OCI-LY7 (cell line): ENCODE measurements at regions not wholly inside any gene's neighbourhood (a gene's known extent, or its start where the extent isn't known, plus 50 kb on each side); places are given as distances from the start of the nearest gene placed in this dataset.

Source experiments
- BruUV-seq: library from RNA; stranded (reverse); fragments of 400-500 nt; replicated peaks from 2 replicates; lab custom pipeline; 2021; lab: Mats Ljungman, UMichigan
- CTCF ChIA-PET: fragments of 300-600 bp; sonication (Branson Sonifier 250); formaldehyde crosslinking; loops from one replicate; lab custom pipeline; 2022; ENCODE audit warnings: antibody characterized with exemption; ENCODE audit not compliant: unreplicated experiment; lab: Charles Lee
- POLR2A ChIA-PET: fragments of 300-600 bp; sonication (Branson Sonifier 250); formaldehyde crosslinking; loops from one replicate; lab custom pipeline; 2022; ENCODE audit warnings: antibody characterized with exemption; lab: Charles Lee
- DNase-seq: peaks from one replicate; pipeline ENCODE4 v3.0.0-alpha.2; 2015; ENCODE audit warnings: low spot score
- H2AFZ ChIP-seq: fragments of 200-600 bp; sonication (generic), shearing (Covaris generic); 2 replicates; pipeline ENCODE4 v1.6.1; 2014; ENCODE audit warnings: mild to moderate bottlenecking, antibody characterized with exemption, low read length, moderate library complexity
- H3K27ac ChIP-seq: fragments of 200-600 bp; sonication (generic); 2 replicates; pipeline ENCODE4 v1.5.1; 2014; ENCODE audit warnings: mixed run types, low read depth, mild to moderate bottlenecking, moderate library complexity, low read length, inconsistent platforms; ENCODE audit not compliant: poor library complexity, severe bottlenecking
- H3K36me3 ChIP-seq: fragments of 200-600 bp; sonication (generic); 2 replicates; pipeline ENCODE4 v1.6.1; 2014; ENCODE audit warnings: mild to moderate bottlenecking, antibody characterized with exemption, low read length, moderate library complexity, mixed read lengths; ENCODE audit not compliant: insufficient read depth
- H3K4me1 ChIP-seq: fragments of 200-600 bp; sonication (generic); 2 replicates; pipeline ENCODE4 v1.5.1; 2014; ENCODE audit warnings: mild to moderate bottlenecking, low read length; ENCODE audit not compliant: insufficient read depth, poor library complexity, severe bottlenecking
- H3K4me2 ChIP-seq: fragments of 200-600 bp; sonication (generic); 2 replicates; pipeline ENCODE4 v1.6.1; 2014; ENCODE audit warnings: mild to moderate bottlenecking, low read length
- H3K4me3 ChIP-seq: fragments of 200-600 bp; sonication (generic); 2 replicates; pipeline ENCODE4 v1.5.1; 2014; ENCODE audit warnings: mild to moderate bottlenecking, low read depth, low read length; ENCODE audit not compliant: poor library complexity, severe bottlenecking
- H3K79me2 ChIP-seq: fragments of 200-600 bp; sonication (generic); 2 replicates; pipeline ENCODE4 v1.6.1; 2016; ENCODE audit warnings: low read depth, mild to moderate bottlenecking, low read length, moderate library complexity, mixed read lengths; ENCODE audit not compliant: insufficient read depth
- H3K9me2 ChIP-seq: fragments of 200-600 bp; sonication (generic); 2 replicates; pipeline ENCODE4 v1.6.1; 2016; ENCODE audit warnings: mild to moderate bottlenecking, low read length, mixed read lengths; ENCODE audit not compliant: insufficient read depth
- H3K9me3 ChIP-seq: fragments of 200-600 bp; sonication (generic); 2 replicates; pipeline ENCODE4 v1.6.1; 2014; ENCODE audit warnings: mild to moderate bottlenecking, mixed run types, low read length, mixed read lengths
- H4K20me1 ChIP-seq: fragments of 200-600 bp; sonication (generic); 2 replicates; pipeline ENCODE4 v1.6.1; 2014; ENCODE audit warnings: mild to moderate bottlenecking, antibody characterized with exemption, low read length, moderate library complexity, mixed read lengths; ENCODE audit not compliant: insufficient read depth
- CTCF ChIP-seq: fragments of 200-600 bp; sonication (generic); conservative IDR thresholded peaks from 2 replicates; pipeline ENCODE4 v1.5.1; 2014; ENCODE audit warnings: mild to moderate bottlenecking, antibody characterized with exemption, low read length, moderate library complexity, mixed read lengths
- EZH2phosphoT487 ChIP-seq: fragments of 200-600 bp; sonication (generic); IDR thresholded peaks from 2 replicates; pipeline ENCODE4 v1.6.1; 2018; ENCODE audit warnings: low read depth, borderline replicate concordance, mild to moderate bottlenecking, mixed run types, antibody characterized with exemption, low read length, moderate library complexity, mixed read lengths
- intact Hi-C: fragments of 100-400 bp; cut with micrococcal nuclease; formaldehyde crosslinking; loops from one replicate; pipeline ENCODE4 v1.10.0; 2022; ENCODE audit not compliant: unreplicated experiment

GRCh38 chr1:73803380-73803779, 394.6 kb downstream of the LRRIQ3 start:
- Histone ChIP-seq H3K4me3 (no peak overlapping the region), H3K9me2 (no peaks in the 10 kb centered on the region), H2AFZ (no peak overlapping the region), H3K79me2 (no peaks in the 10 kb centered on the region), H3K27ac (no peak overlapping the region), H3K9me3 (no peaks in the 10 kb centered on the region), H4K20me1 (no peaks in the 10 kb centered on the region), H3K36me3 (no peaks in the 10 kb centered on the region), H3K4me1 (no peaks in the 10 kb centered on the region), H3K4me2 (no peak overlapping the region)
- no TSS peak for BruUV-seq
- ChIA-PET POLR2A (no interaction called here), CTCF (no interaction called here)
- intact Hi-C loops, result no loop called here
- no peak for DNase-seq
- TF ChIP-seq EZH2phosphoT487 (no peak), CTCF (no peak)

- no peaks in the 10 kb centered on the region for H3K36me3 ChIP-seq
- no peak overlapping the region for H3K4me3 ChIP-seq
- intact Hi-C loops, result no loop called here
- no peak overlapping the region for H2AFZ ChIP-seq
- no peaks in the 10 kb centered on the region for H4K20me1 ChIP-seq
- no peak overlapping the region for H3K27ac ChIP-seq
- H3K9me3 ChIP-seq, result no peaks in the 10 kb centered on the region
- CTCF ChIA-PET, result no interaction called here
- no peak for DNase-seq
- BruUV-seq, result no TSS peak
- H3K4me2 ChIP-seq, result no peak overlapping the region
- no peak for TF ChIP-seq EZH2phosphoT487
- no peak for TF ChIP-seq CTCF
- POLR2A ChIA-PET, result interaction anchor here (0.5 kb wide), 1 partner anchor 22 kb away, joined by 3 read pairs; no protein-coding TSS in a partner anchor
- H3K4me1 ChIP-seq, result no peaks in the 10 kb centered on the region
- H3K79me2 ChIP-seq, result no peaks in the 10 kb centered on the region
- H3K9me2 ChIP-seq, result no peaks in the 10 kb centered on the region
Measured at GRCh38 chr1:73801912-73802429, 396.0 kb downstream of the LRRIQ3 start.

GRCh38 chr1:73800376-73800775, 397.6 kb downstream of the LRRIQ3 start:
- POLR2A ChIA-PET, result interaction anchor here (0.6 kb wide), 1 partner anchor 26 kb away, joined by 3 read pairs; no protein-coding TSS in a partner anchor
- intact Hi-C loops, result no loop called here
- no TSS peak for BruUV-seq
- Histone ChIP-seq H2AFZ (no peak overlapping the region), H3K36me3 (no peaks in the 10 kb centered on the region), H3K9me3 (no peaks in the 10 kb centered on the region), H3K9me2 (no peaks in the 10 kb centered on the region), H3K79me2 (no peaks in the 10 kb centered on the region), H3K27ac (no peak overlapping the region), H4K20me1 (no peaks in the 10 kb centered on the region), H3K4me3 (no peak overlapping the region), H3K4me1 (no peaks in the 10 kb centered on the region), H3K4me2 (no peak overlapping the region)
- DNase-seq, result no peak
- CTCF ChIA-PET, result no interaction called here
- TF ChIP-seq CTCF (no peak), EZH2phosphoT487 (no peak)
